Body of pancreas (tissue), 4 donors: ENCODE measurements at regions not wholly inside any gene's neighbourhood (a gene's known extent, or its start where the extent isn't known, plus 50 kb on each side); places are given as distances from the start of the nearest gene placed in this dataset.

ENCODE experiments used
- POLR2A ChIP-seq, 3 donors: fragments of 450-650 bp; IDR thresholded peaks; one replicate each; pipeline ENCODE4 v1.6.1; 2016; ENCODE audit warnings: antibody characterized with exemption in 3 of 3, mild to moderate bottlenecking in 2 of 3
- TF ChIP-seq, protein P1 (sequence below), 7 experiments: fragments of 450-650 bp in 4 of 7; fragments of 200-600 bp in 3 of 7; sonication (generic) in 3 of 7; IDR thresholded peaks; one replicate each; pipeline ENCODE4 v1.5.1; 2016 to 2019; ENCODE audit warnings: antibody characterized with exemption in 7 of 7

DNA sequence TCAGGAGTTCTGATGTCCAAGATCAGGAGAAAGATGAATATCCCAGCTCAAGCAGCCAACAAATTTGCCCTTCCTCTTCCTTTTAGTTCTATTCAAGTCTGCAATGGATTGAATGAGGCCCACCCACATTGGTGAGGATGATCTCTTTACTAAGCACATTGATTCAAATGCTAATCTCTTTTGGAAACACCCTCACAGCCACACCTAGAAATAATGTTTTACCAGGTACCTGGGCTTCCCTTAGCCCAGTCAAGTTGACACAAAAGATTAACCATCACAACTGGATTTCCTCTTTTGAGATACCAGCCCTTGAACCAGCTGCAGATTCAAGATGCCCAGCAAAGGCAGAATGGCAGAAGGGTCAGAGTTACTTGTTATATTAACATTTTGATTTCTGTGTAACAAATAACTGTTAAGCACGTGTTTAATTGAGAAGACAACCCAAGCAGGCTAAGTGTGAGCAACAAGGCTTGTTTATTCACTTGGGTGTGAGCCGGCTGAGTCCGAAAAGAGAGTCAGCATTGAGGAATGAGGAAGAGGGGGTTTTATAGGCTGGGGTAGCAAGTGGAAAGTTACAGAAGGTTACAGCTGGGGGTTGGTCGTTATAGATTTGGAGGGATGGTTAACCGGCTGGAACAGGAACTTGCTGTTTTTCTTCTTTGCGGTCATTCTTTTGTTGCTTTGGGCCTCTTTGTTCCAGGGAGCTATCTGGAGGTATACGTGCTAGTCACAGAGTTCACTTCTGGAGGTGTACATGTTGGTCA lies 180.3 kb downstream of the EMP1 start:
- TF ChIP-seq, protein P1, sequence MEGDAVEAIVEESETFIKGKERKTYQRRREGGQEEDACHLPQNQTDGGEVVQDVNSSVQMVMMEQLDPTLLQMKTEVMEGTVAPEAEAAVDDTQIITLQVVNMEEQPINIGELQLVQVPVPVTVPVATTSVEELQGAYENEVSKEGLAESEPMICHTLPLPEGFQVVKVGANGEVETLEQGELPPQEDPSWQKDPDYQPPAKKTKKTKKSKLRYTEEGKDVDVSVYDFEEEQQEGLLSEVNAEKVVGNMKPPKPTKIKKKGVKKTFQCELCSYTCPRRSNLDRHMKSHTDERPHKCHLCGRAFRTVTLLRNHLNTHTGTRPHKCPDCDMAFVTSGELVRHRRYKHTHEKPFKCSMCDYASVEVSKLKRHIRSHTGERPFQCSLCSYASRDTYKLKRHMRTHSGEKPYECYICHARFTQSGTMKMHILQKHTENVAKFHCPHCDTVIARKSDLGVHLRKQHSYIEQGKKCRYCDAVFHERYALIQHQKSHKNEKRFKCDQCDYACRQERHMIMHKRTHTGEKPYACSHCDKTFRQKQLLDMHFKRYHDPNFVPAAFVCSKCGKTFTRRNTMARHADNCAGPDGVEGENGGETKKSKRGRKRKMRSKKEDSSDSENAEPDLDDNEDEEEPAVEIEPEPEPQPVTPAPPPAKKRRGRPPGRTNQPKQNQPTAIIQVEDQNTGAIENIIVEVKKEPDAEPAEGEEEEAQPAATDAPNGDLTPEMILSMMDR (IDR thresholded peaks at IDR 0.05), result no peak
- no peak for TF ChIP-seq POLR2A (IDR thresholded peaks at IDR 0.05)
